GM12878 (cell line): ENCODE measurements at regions not wholly inside any gene's neighbourhood (a gene's known extent, or its start where the extent isn't known, plus 50 kb on each side); places are given as distances from the start of the nearest gene placed in this dataset.

Source experiments
- ATAC-seq: fragments of 200-7000 bp; cut with Tn5 transposase; 3 replicates; pipeline ENCODE4 v1.9.1; 2020; ENCODE audit warnings: mild to moderate bottlenecking, moderate library complexity
- BruUV-seq: library from RNA; stranded (reverse); fragments of 400-500 nt; replicated peaks from 2 replicates; lab custom pipeline; 2021; lab: Mats Ljungman, UMichigan
- CTCF ChIA-PET: fragments of 300-600 bp; sonication (Branson Sonifier 250); formaldehyde crosslinking; extraction: SDS; loops from one replicate; lab custom pipeline; 2021; ENCODE audit warnings: inconsistent platforms; lab: Yijun Ruan, JAX
- POLR2A ChIA-PET: fragments of 350-600 bp; formaldehyde crosslinking; extraction: SDS; loops from one replicate; lab custom pipeline; 2021; ENCODE audit warnings: inconsistent platforms; lab: Charles Lee
- RAD21 ChIA-PET: fragments of 300-600 bp; sonication (Branson Sonifier 250); formaldehyde crosslinking; loops from one replicate; lab custom pipeline; 2023; ENCODE audit warnings: antibody characterized with exemption; ENCODE audit not compliant: unreplicated experiment; lab: Charles Lee
- SMC1A ChIA-PET: fragments of 300-600 bp; sonication (Branson Sonifier 250); formaldehyde crosslinking; loops from one replicate; lab custom pipeline; 2023; ENCODE audit not compliant: unreplicated experiment, uncharacterized antibody; lab: Charles Lee
- DNase-seq: peaks from one replicate; pipeline ENCODE4 v3.0.0-alpha.2; 2011; ENCODE audit warnings: low read depth, low spot score
- FAIRE-seq: peaks from 3 replicates; lab custom pipeline; 2011; peaks lifted over from hg19 to GRCh38; lab: Jason Lieb, UNC
- H2AFZ ChIP-seq: 2 replicates; pipeline ENCODE4 v1.6.0; 2011; ENCODE audit warnings: low read depth, low read length, control low read depth; ENCODE audit not compliant: control insufficient read depth
- H3K27ac ChIP-seq: 2 replicates; pipeline ENCODE4 v1.5.1; 2011; ENCODE audit warnings: control low read depth; ENCODE audit not compliant: control insufficient read depth, insufficient read depth
- H3K27me3 ChIP-seq, 2 experiments: replicated peaks in 1 of 2; 2 replicates each; pipeline versions ENCODE4 v1.6.0 to v1.6.1; 2011; ENCODE audit warnings: low read length in 1 of 2; ENCODE audit not compliant: control insufficient read depth in 2 of 2, insufficient read depth in 2 of 2
- H3K36me3 ChIP-seq, 2 experiments: 2 replicates each; pipeline ENCODE4 v1.5.1; 2011; ENCODE audit warnings: low read length in 1 of 2; ENCODE audit not compliant: control insufficient read depth in 2 of 2, insufficient read depth in 2 of 2
- H3K4me1 ChIP-seq: 2 replicates; pipeline ENCODE4 v1.6.1; 2011; ENCODE audit warnings: mild to moderate bottlenecking, low read length, moderate library complexity, mixed read lengths; ENCODE audit not compliant: control insufficient read depth, insufficient read depth
- H3K4me2 ChIP-seq: 2 replicates; pipeline ENCODE4 v1.6.0; 2011; ENCODE audit warnings: control low read depth; ENCODE audit not compliant: control insufficient read depth, insufficient read depth
- H3K4me3 ChIP-seq: fragments of 200-600 bp; sonication (generic); 2 replicates; pipeline ENCODE4 v1.5.1; 2016
- H3K79me2 ChIP-seq: 2 replicates; pipeline ENCODE4 v1.6.0; 2011; ENCODE audit warnings: low read length; ENCODE audit not compliant: control insufficient read depth, insufficient read depth
- H3K9ac ChIP-seq: 2 replicates; pipeline ENCODE4 v1.8.0; 2011; ENCODE audit warnings: low read length, control low read depth, mixed read lengths; ENCODE audit not compliant: control insufficient read depth, insufficient read depth
- H3K9me3 ChIP-seq: replicated peaks from 3 replicates; pipeline ENCODE4 v1.5.1; 2011; ENCODE audit warnings: mild to moderate bottlenecking, low read length; ENCODE audit not compliant: control insufficient read depth, insufficient read depth
- H4K20me1 ChIP-seq: 2 replicates; pipeline ENCODE4 v1.6.0; 2011; ENCODE audit not compliant: control insufficient read depth, insufficient read depth
- E2F4 ChIP-seq: IDR thresholded peaks from 2 replicates; pipeline ENCODE4 v1.6.1; 2012; ENCODE audit warnings: low read depth, low read length, improper control_type of control experiment
- NR2C1 ChIP-seq: fragments of 450-650 bp; IDR thresholded peaks from 2 replicates; pipeline ENCODE4 v1.6.1; 2017; ENCODE audit warnings: antibody characterized with exemption, mild to moderate bottlenecking, moderate library complexity
- POLR2AphosphoS2 ChIP-seq: IDR thresholded peaks from 2 replicates; pipeline ENCODE4 v1.6.1; 2011; ENCODE audit warnings: low read depth, mild to moderate bottlenecking, low read length, improper control_type of control experiment, moderate library complexity
- SUZ12 ChIP-seq: fragments of 200-600 bp; sonication (generic); IDR thresholded peaks from one replicate; pipeline ENCODE4 v1.6.1; 2018; ENCODE audit warnings: antibody characterized with exemption, mild to moderate bottlenecking; ENCODE audit not compliant: unreplicated experiment
- ZBTB4 ChIP-seq: fragments of 450-650 bp; formaldehyde crosslinking; IDR thresholded peaks from 2 replicates; pipeline ENCODE4 v1.4.0; 2022; ENCODE audit warnings: mild to moderate bottlenecking, moderate library complexity
- WGBS: methylation state at CpG from one replicate; pipeline ENCODE4 v1.1.6; 2016; ENCODE audit warnings: low lambda C conversion rate; ENCODE audit not compliant: insufficient replicate concordance, insufficient coverage; ENCODE audit errors: missing lambda C conversion rate; 5-methylcytosine and 5-hydroxymethylcytosine counted together
- in situ Hi-C: fragments of 300-500 bp; cut with MboI; formaldehyde crosslinking; loops from 9 replicates; pipeline ENCODE4 v1.14.3; 2018; ENCODE audit warnings: mixed read lengths
- intact Hi-C: fragments of 100-400 bp; cut with micrococcal nuclease; formaldehyde crosslinking; loops from one replicate; pipeline ENCODE4 v1.14.2; 2022; ENCODE audit not compliant: unreplicated experiment

GRCh38 chr12:58051378-58051777 lies 110.0 kb downstream of the ATP23 start:
- ATAC-seq = no peak
- Histone ChIP-seq H3K4me2 (no peak overlapping the region), H3K36me3 (no peaks in the 10 kb centered on the region), H4K20me1 (no peaks in the 10 kb centered on the region), H3K79me2 (no peaks in the 10 kb centered on the region), H2AFZ (no peak overlapping the region), H3K9ac (no peak overlapping the region), H3K9me3 (no peaks in the 10 kb centered on the region), H3K27ac (no peak overlapping the region), H3K4me1 (no peaks in the 10 kb centered on the region), H3K4me3 (no peak overlapping the region), H3K27me3 (no peaks in the 10 kb centered on the region)
- SMC1A ChIA-PET = no interaction called here
- in situ Hi-C loops = no loop called here
- 0% methylated on average over 1 of the region's 1 CpG for WGBS
- POLR2A ChIA-PET = no interaction called here
- BruUV-seq = no TSS peak
- CTCF ChIA-PET = no interaction called here
- TF ChIP-seq SUZ12 (no peak), ZBTB4 (CRISPR knock-in tag) (no peak), NR2C1 (no peak), E2F4 (no peak), POLR2AphosphoS2 (no peak)
- no peak for DNase-seq
- intact Hi-C loops = no loop called here
- RAD21 ChIA-PET = no interaction called here
- FAIRE-seq = no peak
